Kidney glomerular epithelial cell (primary cell): ENCODE measurements at regions not wholly inside any gene's neighbourhood (a gene's known extent, or its start where the extent isn't known, plus 50 kb on each side); places are given as distances from the start of the nearest gene placed in this dataset.
"Not testable (repeated sequence)": the region's sequence is repeated elsewhere in the genome, so short reads cannot be mapped to it uniquely, and the experiment has no call there.

ENCODE experiments used
- DNase-seq: peaks from one replicate; lab custom pipeline; 2025; lab: John Stamatoyannopoulos, UW

DNA sequence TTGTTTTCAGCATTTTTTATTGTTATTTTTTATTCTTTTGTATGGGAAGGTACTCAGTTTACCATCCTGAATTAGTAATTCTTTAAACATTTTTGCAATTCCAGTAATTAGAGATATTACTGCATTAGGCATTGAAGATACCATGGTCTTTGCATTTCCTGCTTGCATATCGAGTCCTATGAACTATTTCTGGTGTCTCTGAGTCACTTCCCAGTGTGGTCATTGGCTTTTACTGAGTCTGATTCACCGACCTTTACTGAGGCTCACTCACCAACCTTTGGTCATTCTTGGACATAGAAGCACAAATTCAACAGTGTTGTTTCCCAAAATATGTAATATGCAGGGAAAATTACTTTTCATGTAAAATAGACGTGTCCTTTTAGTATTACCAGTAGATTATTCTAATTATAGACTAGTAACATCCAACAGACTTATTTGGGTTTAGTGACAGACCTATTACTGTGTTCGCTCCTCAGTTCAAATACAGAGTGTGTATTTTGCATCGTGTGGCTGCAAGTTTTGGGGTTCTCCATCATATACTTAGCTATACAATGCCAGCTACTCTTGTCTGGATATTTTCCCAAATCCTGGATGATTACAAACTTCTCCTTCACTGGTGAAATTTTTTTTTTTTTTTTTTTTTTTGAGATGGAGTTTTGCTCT is 180.7 kb upstream of the PRSS1 start:
- peak; percentile 79 for DNase-seq

DNA sequence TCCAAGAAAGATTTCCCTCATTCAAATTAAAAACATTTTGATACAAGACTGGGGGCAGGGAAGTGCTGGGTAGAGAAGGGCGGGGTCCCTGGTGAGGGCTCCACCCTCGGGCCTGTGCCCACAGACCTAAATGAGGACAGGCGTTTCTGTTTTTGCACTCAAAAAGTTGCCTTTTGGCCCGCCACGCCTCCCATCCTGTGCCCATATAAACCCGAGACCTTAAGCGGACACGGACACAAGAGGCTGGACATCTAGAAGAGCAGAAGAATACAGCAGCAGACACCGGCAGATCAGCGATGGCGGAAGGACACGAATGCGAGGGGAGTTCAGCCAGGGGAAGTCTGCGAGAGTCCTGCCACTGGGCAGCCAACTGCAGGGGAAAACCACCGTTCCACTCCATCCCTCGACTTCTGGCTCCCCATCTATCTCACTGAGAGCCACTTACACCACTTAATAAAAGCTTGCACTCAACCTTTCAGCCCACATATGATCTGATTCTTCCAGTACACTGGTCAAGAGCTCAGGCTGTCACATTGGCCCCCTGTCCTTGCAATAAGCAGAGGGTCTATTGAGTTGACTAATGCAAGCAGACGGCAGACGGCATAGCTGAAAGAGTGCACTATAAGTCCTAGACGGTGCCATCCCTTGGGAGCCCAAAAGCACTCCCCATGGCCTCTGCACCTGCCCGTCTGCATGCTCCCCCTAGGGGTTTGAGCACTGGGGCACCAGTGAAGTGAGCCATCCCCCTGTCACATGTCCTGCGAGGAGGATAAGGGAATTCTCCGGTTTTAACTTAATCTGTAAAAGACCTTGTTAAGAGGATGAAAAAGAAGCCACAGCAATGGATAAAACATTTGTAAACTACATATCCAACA is 181.8 kb upstream of the PRSS1 start:
- no peak for DNase-seq

DNA sequence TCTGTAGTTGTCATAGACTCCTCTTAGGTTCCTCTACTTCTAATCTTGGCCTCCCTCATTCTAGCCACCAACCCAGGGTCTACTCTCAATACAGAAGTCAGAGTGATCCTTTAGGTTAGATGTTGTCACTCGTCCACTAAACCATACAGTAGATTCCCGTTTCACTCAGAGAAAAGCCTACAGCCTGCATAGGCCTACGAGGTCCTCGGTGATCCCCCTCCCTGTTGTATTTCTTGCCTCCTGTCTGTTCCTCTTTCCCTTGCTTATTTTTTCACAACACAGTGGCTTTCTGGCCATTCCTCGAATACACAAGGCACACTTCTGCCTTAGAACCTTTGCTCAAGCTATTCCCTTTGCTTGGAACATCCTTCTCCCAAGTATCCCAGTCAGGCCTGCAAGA is 183.0 kb upstream of the PRSS1 start:
- no peak for DNase-seq

DNA sequence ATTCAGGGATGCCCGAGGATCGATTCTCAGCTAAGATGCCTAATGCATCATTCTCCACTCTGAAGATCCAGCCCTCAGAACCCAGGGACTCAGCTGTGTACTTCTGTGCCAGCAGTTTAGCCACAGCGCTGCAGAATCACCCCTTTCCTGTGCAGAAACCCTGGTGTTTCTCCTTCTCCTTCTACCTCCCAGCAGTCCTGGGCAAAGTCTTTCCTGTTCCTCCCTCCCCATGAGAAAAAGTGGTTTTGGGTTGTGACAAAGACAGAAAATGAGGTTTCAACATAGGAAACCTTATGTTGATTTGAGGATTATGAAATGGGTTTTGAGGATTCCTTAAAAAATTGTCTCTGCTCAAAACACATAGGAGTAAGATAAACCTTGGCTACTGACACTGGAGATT is 185.1 kb upstream of the PRSS1 start:
- not testable (repeated sequence) for DNase-seq

DNA sequence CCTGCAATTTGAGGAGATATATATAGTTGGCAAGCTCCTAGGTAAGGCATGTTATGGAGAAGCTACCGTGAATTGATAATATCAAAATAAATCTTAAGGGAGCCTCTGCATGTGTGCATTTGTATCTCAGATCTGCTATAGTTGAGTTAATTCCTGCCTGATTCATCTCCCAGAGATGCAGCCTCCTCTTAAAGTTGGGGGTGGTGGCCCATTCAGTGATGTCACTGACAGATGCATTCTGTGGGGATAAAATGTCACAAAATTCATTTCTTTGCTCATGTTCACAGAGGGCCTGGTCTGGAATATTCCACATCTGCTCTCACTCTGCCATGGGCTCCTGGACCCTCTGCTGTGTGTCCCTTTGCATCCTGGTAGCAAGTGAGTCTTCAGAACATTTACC is 185.8 kb upstream of the PRSS1 start:
- DNase-seq: peak; percentile 23

DNA sequence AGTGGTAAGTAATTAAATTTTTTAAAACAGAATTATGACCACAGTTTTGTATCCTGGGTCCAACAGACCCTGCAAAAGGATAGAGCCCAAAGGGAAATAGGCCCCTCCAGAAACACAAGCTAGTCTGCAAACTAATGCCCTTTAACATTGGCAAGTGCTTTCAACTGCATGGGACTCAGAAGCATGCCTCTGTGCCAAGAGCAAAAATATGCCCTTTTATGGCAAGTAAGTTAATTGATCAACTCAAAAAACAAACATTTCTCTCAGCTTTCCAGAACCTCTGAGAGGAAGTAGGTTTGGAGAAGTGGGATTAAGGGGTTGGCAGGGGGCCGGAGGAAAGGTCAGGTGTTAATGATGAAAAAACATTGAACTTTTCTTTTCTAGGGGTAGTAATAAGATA is 186.6 kb upstream of the PRSS1 start:
- no peak for DNase-seq

DNA sequence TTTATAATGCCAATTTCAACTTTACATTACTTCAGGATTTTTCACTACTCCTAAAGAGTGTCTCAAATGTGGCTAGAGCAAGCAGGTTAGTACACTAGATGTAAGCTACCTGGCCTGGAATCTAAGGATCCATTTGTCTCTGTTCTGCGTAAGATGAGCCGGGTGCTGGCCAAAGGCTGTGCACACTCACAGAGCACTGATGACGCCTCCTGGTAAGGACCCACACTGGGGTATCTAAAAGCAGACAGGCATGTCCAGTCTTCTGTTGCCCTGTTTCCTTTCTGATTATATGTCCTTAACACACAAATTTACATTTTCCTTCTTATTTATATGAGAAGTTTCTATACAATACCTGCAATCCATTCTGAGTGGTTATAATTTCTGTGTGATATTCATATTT is 187.9 kb upstream of the PRSS1 start:
- not testable (repeated sequence) for DNase-seq

DNA sequence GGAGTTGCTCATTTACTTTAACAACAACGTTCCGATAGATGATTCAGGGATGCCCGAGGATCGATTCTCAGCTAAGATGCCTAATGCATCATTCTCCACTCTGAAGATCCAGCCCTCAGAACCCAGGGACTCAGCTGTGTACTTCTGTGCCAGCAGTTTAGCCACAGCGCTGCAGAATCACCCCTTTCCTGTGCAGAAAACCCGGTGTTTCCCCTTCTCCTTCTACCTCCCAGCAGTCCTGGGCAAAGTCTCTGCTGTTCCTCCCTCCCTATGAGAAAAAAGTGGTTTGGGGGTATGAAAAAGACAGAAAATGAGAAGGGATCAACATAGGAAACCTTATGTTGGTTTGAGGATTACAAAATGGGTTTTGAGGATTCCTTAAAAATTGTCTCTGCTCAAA is 188.5 kb upstream of the PRSS1 start:
- not testable (repeated sequence) for DNase-seq

DNA sequence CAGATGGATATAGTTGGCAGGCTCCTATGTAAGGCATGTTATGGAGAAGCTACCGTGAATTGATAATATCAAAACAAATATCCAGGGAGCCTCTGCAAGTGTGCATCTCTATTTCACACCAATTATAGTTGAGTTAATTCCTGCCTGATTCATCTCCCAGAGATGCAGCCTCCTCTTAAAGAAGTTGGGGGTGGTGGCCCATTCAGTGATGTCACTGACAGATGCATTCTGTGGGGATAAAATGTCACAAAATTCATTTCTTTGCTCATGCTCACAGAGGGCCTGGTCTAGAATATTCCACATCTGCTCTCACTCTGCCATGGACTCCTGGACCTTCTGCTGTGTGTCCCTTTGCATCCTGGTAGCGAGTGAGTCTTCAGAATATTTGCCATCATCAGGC is 189.1 kb upstream of the PRSS1 start:
- no peak for DNase-seq

DNA sequence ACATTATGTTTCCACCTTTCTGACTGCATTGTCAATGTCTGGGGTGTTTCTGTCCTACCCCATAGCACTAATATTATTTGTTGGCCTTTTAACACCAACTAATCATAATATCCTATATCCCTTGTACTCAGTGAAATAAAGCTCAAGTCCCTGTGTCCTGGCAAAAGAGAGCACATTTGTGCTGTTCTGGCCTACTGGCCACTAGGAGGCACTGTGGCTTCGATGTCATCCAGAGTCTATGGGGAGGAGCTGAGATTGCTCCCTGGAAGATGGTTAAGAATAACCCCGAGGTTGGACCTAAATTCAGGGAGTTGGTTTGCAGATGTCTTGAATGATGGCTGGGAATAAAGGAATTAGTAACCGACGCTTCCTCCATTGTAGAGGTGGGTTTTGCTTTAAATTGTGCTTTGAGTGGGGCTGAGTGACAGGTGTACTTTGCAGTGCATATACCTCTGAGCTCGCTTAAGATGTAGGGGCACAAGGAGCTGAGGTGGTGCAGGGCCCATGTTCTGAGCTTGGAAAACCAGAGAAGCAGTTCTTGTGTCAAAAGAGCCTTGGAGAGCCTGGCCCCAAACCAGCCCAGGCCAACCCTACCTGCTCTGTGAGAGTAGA is 191.2 kb upstream of the PRSS1 start:
- peak; percentile 20 for DNase-seq

DNA sequence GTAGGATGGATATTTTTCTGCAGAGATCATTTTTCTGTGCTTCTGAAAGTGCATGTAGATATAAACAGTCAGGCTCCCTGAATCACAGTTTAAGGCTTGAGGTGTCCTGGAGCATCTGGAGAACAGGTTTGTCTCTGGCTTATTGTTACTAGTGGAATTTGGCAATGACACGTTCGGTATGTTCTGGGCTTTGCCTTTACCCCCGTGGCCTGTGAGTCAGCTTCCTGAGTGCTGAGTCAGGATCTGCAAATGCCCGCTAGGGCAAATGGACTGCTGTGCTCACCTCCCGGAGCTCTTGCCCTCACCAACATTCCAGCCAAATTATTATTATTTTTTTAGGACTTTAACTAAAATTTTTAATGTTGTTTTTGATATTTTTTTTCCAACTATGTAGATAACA is 192.5 kb upstream of the PRSS1 start:
- DNase-seq: peak; percentile 91

DNA sequence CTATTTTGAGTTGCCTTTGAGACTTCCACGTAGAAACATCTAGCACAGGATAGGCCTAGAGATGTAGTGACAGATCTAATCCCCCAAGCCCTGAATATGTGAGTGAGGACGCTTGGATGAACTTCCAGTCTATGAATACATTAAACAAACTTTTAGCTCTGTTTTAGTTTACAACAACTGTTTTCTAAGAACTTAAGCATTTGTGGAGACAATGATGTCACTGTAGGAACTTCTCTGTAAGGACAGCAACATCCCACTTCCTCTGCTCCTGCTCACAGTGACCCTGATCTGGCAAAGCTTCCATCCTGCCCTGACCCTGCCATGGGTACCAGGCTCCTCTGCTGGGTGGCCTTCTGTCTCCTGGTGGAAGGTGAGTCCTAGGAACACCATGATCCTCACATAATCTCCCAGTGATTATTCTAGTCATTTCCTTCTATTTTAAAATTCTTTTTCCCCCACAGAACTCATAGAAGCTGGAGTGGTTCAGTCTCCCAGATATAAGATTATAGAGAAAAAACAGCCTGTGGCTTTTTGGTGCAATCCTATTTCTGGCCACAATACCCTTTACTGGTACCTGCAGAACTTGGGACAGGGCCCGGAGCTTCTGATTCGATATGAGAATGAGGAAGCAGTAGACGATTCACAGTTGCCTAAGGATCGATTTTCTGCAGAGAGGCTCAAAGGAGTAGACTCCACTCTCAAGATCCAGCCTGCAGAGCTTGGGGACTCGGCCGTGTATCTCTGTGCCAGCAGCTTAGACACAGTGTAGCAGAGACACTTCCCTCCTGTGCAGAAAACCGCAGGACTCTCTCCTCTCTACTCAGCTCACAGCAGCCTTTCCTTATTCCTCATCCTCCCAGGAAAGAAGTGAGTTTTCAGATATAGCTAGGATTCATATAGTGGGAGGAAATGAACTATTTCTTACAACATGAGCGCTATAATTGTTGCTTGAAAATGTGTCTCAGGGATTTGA is 194.4 kb upstream of the PRSS1 start:
- DNase-seq: no peak

DNA sequence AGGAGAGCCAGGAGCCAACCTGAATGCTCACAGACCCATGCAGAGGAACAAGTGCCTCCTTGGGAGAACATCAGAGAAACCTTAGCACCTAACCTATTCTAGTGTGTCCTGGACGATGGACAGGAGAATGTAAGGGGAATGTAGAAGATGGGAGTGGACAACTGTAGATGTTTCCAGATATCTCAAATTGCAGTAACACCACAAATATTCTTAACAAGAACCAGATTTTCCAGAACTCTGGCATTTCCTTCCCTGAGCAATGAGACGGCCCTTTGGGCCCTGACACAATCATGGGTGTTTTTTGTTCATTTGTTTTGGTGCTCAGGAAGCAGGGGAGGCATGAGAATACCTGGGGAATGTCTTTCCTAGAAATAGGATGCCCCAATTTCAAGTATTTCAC is 196.1 kb upstream of the PRSS1 start:
- no peak for DNase-seq

DNA sequence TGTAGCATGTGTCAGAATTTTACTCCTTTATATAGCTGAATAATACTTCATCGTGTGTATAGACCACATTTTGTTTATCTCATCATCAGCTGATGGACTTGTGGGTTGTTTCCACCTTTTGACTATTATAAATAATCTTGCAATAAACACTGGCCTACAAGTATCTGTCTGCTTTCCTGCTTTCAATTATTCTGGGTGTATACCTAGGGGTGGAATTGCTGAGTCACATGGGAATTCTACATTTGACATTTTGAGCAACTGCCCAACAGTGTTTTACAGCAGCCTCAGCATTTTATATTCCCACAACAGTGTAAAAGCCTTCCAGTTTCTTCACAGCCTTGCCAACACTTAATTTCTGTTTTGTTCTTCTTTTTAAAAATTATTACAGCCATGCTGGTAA is 200.3 kb upstream of the PRSS1 start:
- no peak for DNase-seq

DNA sequence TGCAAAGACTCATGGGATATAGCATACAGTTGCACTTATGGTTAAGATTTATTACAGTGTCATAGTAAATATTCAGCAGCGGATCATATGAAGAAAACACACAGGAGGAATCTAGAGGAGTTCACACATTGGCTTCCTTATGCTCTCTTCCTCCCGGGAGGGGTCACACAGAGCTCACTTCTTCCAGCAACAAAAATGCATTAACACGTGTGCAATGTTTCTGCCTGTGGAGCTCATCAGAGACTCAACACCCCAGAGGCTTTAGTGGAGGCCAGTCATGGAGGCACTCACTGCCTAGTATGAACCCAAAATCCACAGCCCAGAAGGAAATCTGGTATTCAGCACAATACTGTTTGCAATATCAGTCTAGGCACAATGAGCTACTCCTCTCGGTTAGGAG is 202.8 kb upstream of the PRSS1 start:
- DNase-seq: no peak

DNA sequence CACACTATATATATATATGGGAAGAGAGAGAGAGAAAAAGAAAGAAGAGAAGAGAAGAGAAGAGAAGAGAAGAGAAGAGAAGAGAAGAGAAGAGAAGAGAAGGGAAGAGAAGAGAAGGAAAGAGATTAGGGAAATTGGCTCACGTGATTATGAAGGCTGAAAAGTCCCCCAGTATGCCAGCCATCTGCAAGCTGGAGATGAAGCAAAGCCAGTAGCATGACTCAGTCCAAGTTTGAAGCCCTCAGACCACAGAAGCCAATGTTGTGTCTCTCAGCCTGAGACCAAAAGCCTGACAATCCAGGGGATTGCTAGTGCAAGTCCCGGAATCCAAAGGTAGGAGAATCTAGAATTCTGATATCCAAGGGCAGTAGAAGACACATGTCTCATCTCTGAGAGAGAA is 206.3 kb upstream of the PRSS1 start:
- DNase-seq: peak; percentile 15

DNA sequence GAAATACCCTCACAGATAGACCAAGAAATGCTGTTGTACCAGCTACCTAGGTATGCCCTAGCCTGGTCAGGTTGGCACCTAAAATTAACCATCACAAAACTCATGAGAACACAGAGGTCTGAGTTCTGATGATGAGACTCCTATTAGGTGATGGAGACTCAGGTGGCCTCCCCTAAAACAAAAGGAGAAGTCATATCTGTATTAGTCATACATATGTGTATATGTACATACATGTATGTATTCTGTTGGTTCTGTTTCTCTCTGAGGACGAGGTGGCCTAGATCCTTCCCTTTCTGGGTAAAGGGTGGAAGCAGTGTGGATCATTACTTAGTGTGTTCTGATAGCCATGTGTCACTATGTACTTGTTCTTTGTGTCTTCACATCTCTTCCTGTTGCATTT is 207.2 kb upstream of the PRSS1 start:
- no peak for DNase-seq

DNA sequence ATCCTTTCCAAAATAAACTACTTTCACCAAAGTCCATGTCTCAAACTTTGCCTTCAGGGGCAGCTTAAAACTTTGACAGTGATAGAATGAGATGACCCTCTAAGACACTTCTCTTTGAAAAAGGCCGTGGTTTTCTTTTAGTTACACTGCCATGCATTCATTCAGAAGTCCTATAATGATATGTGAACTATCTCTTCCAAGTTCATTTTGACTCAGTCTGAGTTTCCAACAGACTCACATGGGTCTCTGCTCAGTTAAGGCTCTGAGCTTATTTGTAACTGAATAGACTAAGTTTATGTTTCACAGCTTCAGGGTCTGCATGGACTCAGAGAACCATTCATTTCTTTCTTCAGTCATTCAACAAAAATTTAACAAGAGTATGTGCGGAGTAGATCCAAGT is 208.9 kb upstream of the PRSS1 start:
- no peak for DNase-seq

DNA sequence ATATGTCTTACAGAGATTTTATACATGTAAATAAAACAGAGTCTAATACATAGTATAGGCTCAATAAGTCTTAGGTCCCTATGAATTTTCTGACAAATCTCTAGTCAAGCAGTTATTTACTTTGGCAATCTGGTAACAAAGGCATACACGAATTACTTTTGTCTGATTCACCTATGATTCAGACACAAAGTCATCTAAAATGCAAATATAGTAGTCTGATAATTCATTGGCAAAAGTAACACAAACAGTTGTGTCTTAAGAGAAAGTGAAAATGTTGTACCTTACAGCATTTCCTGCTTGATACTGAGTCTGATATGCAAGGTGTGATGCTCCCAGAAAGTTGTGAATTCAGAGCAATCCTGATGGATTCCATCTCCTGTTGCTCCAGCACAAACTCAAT is 209.4 kb upstream of the PRSS1 start:
- peak; percentile 63 for DNase-seq

DNA sequence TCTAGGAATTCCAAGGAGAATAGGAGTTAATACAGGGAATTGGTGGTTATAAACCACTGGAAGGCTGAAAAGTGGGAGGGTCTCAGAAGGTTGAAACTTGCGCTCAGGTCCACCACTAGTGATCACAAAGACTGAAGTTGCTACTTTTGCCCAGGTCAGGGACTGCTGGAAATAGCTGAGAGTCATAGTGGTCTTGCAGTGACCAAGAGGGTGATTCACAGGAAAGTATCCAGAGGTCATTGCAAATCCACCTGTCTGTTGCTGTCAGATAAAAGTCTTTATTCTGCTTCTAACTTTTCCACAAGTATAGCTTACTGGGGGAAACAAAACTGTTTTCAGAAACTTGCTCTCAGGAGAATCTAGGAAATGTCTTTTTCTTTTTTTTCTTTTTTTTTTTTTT is 211.5 kb upstream of the PRSS1 start:
- DNase-seq: no peak

DNA sequence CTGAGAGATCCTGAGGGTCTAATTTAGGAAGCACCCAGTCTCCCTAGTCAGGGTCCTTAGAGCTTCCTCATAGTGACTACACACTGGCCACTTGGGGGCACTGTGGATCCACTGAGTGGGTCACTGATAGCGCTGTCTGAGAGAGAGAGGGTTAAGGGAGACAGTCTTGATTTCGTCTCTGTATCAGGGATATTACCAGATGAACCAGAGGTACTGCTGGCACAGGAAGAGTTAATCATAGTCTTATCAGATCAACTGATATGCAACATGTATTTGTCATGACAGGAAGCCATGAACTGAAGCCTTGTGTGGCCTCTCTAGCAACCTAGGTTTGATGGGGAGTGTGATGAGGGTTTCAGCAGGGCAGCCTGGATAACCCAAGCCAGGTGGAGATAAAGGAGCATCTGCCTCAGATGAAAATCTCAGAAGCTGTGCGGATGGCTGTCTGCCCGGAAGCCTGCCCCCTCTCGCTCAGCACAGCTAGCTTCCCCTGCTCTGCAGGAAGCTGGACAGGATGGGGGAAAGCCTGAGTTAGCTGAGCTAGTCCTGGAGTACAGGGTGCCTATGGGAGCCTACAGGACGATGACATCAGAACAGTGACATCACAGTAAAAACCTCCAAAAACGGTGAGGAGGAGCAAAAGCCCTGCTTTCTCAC is 214.0 kb upstream of the PRSS1 start:
- DNase-seq: peak; percentile 55

DNA sequence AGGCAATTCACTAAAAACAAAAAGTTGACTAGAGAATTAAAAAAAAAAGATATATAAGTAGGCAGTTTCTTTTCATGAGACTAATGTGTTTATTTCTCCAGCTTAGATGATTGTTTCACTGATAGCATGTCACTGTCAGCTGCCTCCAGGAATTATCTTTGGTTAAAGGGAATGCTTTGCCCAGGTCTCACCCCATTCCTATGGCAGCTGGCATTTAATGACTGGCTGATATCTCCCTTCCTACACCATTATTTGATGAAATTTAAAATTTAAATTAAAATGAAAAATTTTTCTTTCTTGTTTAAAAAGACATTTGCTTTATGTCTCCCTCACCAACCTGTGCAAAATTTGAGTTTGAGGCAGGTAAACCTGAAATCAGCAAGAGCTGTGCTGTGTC is 214.5 kb upstream of the PRSS1 start:
- no peak for DNase-seq
